ENCODE measurements at regions not wholly inside any gene's neighbourhood (a gene's known extent, or its start where the extent isn't known, plus 50 kb on each side); places are given as distances from the start of the nearest gene placed in this dataset.

DNA sequence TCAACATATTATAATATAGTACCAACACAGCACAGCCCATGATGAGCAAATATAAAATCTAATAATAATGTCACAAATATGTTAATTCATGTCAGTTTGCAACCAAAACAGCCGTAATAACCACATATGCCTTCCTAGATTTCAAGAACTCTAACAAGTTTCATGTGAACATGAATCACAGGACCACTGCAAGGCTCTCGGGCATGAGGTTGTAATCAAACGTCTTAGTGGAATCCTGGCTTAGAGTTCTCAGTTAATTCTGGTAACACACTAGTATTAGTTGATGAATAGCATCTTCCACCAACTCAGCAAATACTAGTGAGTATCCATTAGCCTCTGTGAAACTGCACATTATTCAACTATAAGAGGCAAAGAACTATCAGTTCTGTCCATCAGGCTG, 379.3 kb upstream of the TENM3 start:
- H2AFZ ChIP-seq (ENCODE audit: low read length): no peak overlapping the region
- no peak overlapping the region for H3K9ac ChIP-seq (ENCODE audit: low read length)
- no peaks in the 10 kb centered on the region for H3F3A ChIP-seq (ENCODE audit: insufficient read depth, low read length)
- no peak for DNase-seq
- H3K4me3 ChIP-seq (ENCODE audit: low read length): no peak overlapping the region
- H4K20me1 ChIP-seq (ENCODE audit: insufficient read depth, low read length): no peaks in the 10 kb centered on the region
- H3K9me3 ChIP-seq (replicated peaks; ENCODE audit: insufficient read depth, low read length): no peaks in the 10 kb centered on the region
- H3K9me2 ChIP-seq (replicated peaks; ENCODE audit: insufficient read depth, low read length): no peaks in the 10 kb centered on the region
- TF ChIP-seq EZH2 (optimal IDR thresholded peaks at IDR 0.05; ENCODE audit: low read depth, low read length) (no peak), CTCF (IDR thresholded peaks at IDR 0.05; ENCODE audit: low read length) (no peak), EZH2phosphoT487 (IDR thresholded peaks at IDR 0.05; ENCODE audit: low read length) (no peak)
- no peaks in the 10 kb centered on the region for H3K27me3 ChIP-seq (replicated peaks; ENCODE audit: insufficient read depth, low read length)
- H3K79me2 ChIP-seq (ENCODE audit: low read length): no peaks in the 10 kb centered on the region
- H3K4me2 ChIP-seq (ENCODE audit: low read depth, low read length): no peak overlapping the region
- no peak overlapping the region for H3K27ac ChIP-seq (ENCODE audit: low read length)
- H3K36me3 ChIP-seq (replicated peaks; ENCODE audit: insufficient read depth, low read length): no peaks in the 10 kb centered on the region
- H3K4me1 ChIP-seq (ENCODE audit: low read length): no peaks in the 10 kb centered on the region

- Histone ChIP-seq H3K79me2 (ENCODE audit: low read length) (no peaks in the 10 kb centered on the region), H3K9ac (ENCODE audit: low read length) (no peak overlapping the region), H3F3A (ENCODE audit: insufficient read depth, low read length) (no peaks in the 10 kb centered on the region), H3K27me3 (replicated peaks; ENCODE audit: insufficient read depth, low read length) (no peaks in the 10 kb centered on the region), H3K27ac (ENCODE audit: low read length) (no peak overlapping the region), H3K36me3 (replicated peaks; ENCODE audit: insufficient read depth, low read length) (no peaks in the 10 kb centered on the region), H2AFZ (ENCODE audit: low read length) (no peak overlapping the region), H3K9me2 (replicated peaks; ENCODE audit: insufficient read depth, low read length) (no peaks in the 10 kb centered on the region), H3K9me3 (replicated peaks; ENCODE audit: insufficient read depth, low read length) (no peaks in the 10 kb centered on the region), H3K4me1 (ENCODE audit: low read length) (no peaks in the 10 kb centered on the region), H3K4me3 (ENCODE audit: low read length) (no peak overlapping the region), H3K4me2 (ENCODE audit: low read depth, low read length) (no peak overlapping the region), H4K20me1 (ENCODE audit: insufficient read depth, low read length) (no peaks in the 10 kb centered on the region)
- no peak for TF ChIP-seq CTCF (IDR thresholded peaks at IDR 0.05; ENCODE audit: low read length)
- no peak for TF ChIP-seq EZH2phosphoT487 (IDR thresholded peaks at IDR 0.05; ENCODE audit: low read length)
- TF ChIP-seq EZH2 (optimal IDR thresholded peaks at IDR 0.05; ENCODE audit: low read depth, low read length): no peak
- DNase-seq: no peak
Measured at GRCh38 chr4:181870326-181870725, 372.9 kb upstream of the TENM3 start.

- H3K36me3 ChIP-seq (replicated peaks; ENCODE audit: insufficient read depth, low read length): no peaks in the 10 kb centered on the region
- H3K9me2 ChIP-seq (replicated peaks; ENCODE audit: insufficient read depth, low read length): no peaks in the 10 kb centered on the region
- H3K79me2 ChIP-seq (ENCODE audit: low read length): no peaks in the 10 kb centered on the region
- H3K9ac ChIP-seq (ENCODE audit: low read length): no peak overlapping the region
- no peaks in the 10 kb centered on the region for H3K9me3 ChIP-seq (replicated peaks; ENCODE audit: insufficient read depth, low read length)
- no peak overlapping the region for H3K27ac ChIP-seq (ENCODE audit: low read length)
- no peak overlapping the region for H3K4me3 ChIP-seq (ENCODE audit: low read length)
- no peak for DNase-seq
- H3K27me3 ChIP-seq (replicated peaks; ENCODE audit: insufficient read depth, low read length): no peaks in the 10 kb centered on the region
- no peak for TF ChIP-seq CTCF (IDR thresholded peaks at IDR 0.05; ENCODE audit: low read length)
- TF ChIP-seq EZH2phosphoT487 (IDR thresholded peaks at IDR 0.05; ENCODE audit: low read length): no peak
- no peak for TF ChIP-seq EZH2 (optimal IDR thresholded peaks at IDR 0.05; ENCODE audit: low read depth, low read length)
- no peaks in the 10 kb centered on the region for H3F3A ChIP-seq (ENCODE audit: insufficient read depth, low read length)
- no peaks in the 10 kb centered on the region for H4K20me1 ChIP-seq (ENCODE audit: insufficient read depth, low read length)
- H2AFZ ChIP-seq (ENCODE audit: low read length): no peak overlapping the region
- no peaks in the 10 kb centered on the region for H3K4me1 ChIP-seq (ENCODE audit: low read length)
- no peak overlapping the region for H3K4me2 ChIP-seq (ENCODE audit: low read depth, low read length)
Measured at GRCh38 chr4:181874602-181875001, 368.6 kb upstream of the TENM3 start.

Measured in MM.1S (cell line).